ENCODE measurements at regions not wholly inside any gene's neighbourhood (a gene's known extent, or its start where the extent isn't known, plus 50 kb on each side); places are given as distances from the start of the nearest gene placed in this dataset.

- TF ChIP-seq CEBPB (IDR thresholded peaks at IDR 0.05) (no peak), NFIC (IDR thresholded peaks at IDR 0.05) (no peak), RAD21 (IDR thresholded peaks at IDR 0.05; ENCODE audit: low read depth) (no peak)
- TF ChIP-seq, protein P1, sequence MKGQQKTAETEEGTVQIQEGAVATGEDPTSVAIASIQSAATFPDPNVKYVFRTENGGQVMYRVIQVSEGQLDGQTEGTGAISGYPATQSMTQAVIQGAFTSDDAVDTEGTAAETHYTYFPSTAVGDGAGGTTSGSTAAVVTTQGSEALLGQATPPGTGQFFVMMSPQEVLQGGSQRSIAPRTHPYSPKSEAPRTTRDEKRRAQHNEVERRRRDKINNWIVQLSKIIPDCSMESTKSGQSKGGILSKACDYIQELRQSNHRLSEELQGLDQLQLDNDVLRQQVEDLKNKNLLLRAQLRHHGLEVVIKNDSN (IDR thresholded peaks at IDR 0.05) = no peak
Observed at GRCh38 chr1:43056981-43057391, 98.3 kb upstream of the SLC2A1 start.

DNA sequence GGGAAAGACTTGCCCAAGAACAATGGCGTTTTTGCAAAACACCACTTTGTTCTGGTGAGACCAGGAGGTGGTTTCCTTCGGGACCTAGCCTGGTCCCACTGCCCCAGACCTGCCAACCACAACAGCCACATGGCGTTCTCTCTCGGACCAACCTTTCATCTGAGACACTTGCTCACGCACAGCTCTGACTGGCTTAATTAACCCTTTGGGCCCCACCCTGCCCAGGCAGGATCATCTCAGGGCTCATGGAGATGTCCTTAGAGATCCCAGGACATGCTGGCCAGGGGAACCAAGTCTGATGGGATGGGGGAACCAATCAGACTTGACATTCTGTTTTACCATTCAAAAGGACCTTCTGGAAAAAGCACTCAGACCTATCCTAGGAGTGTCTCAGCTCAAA lies 97.8 kb upstream of the SLC2A1 start:
- TF ChIP-seq MAX (IDR thresholded peaks at IDR 0.05) (no peak), TEAD4 (IDR thresholded peaks at IDR 0.05) (no peak), EGR1 (IDR thresholded peaks at IDR 0.05) (no peak), ZBTB7A (IDR thresholded peaks at IDR 0.05; ENCODE audit: low read depth) (no peak), TCF12 (IDR thresholded peaks at IDR 0.05; ENCODE audit: low read depth) (no peak), TAF1 (IDR thresholded peaks at IDR 0.05; ENCODE audit: low read depth) (no peak), YY1 (IDR thresholded peaks at IDR 0.05; ENCODE audit: low read depth) (no peak), REST (IDR thresholded peaks at IDR 0.05; ENCODE audit: low read depth) (no peak), RAD21 (IDR thresholded peaks at IDR 0.05; ENCODE audit: low read depth) (no peak), FOXM1 (IDR thresholded peaks at IDR 0.05; ENCODE audit: borderline replicate concordance, low read depth) (no peak), CEBPB (IDR thresholded peaks at IDR 0.05) (no peak), NFIC (IDR thresholded peaks at IDR 0.05) (no peak), CREB1 (IDR thresholded peaks at IDR 0.05; ENCODE audit: low read depth) (no peak), EP300 (IDR thresholded peaks at IDR 0.05; ENCODE audit: borderline replicate concordance) (no peak)
- TF ChIP-seq, protein P1 (IDR thresholded peaks at IDR 0.05) = no peak

GRCh38 chr1:43054961-43055360 lies 96.3 kb upstream of the SLC2A1 start:
- TF ChIP-seq TEAD4 (IDR thresholded peaks at IDR 0.05) = no peak
- no peak for TF ChIP-seq CREB1 (IDR thresholded peaks at IDR 0.05; ENCODE audit: low read depth)
- TF ChIP-seq TAF1 (IDR thresholded peaks at IDR 0.05; ENCODE audit: low read depth) = no peak
- no peak for TF ChIP-seq MAX (IDR thresholded peaks at IDR 0.05)
- no peak for TF ChIP-seq EGR1 (IDR thresholded peaks at IDR 0.05)
- TF ChIP-seq, protein P1 (IDR thresholded peaks at IDR 0.05) = no peak
- TF ChIP-seq FOXM1 (IDR thresholded peaks at IDR 0.05; ENCODE audit: borderline replicate concordance, low read depth) = no peak
- TF ChIP-seq EP300 (IDR thresholded peaks at IDR 0.05; ENCODE audit: borderline replicate concordance) = no peak
- no peak for TF ChIP-seq TCF12 (IDR thresholded peaks at IDR 0.05; ENCODE audit: low read depth)
- no peak for TF ChIP-seq YY1 (IDR thresholded peaks at IDR 0.05; ENCODE audit: low read depth)
- no peak for TF ChIP-seq ZBTB7A (IDR thresholded peaks at IDR 0.05; ENCODE audit: low read depth)
- no peak for TF ChIP-seq RAD21 (IDR thresholded peaks at IDR 0.05; ENCODE audit: low read depth)
- TF ChIP-seq CEBPB (IDR thresholded peaks at IDR 0.05) = no peak
- TF ChIP-seq REST (IDR thresholded peaks at IDR 0.05; ENCODE audit: low read depth) = no peak
- no peak for TF ChIP-seq NFIC (IDR thresholded peaks at IDR 0.05)

- TF ChIP-seq EGR1 (IDR thresholded peaks at IDR 0.05) (no peak), ZBTB7A (IDR thresholded peaks at IDR 0.05; ENCODE audit: low read depth) (no peak), CEBPB (IDR thresholded peaks at IDR 0.05) (no peak), TCF12 (IDR thresholded peaks at IDR 0.05; ENCODE audit: low read depth) (no peak), FOXM1 (IDR thresholded peaks at IDR 0.05; ENCODE audit: borderline replicate concordance, low read depth) (no peak), NFIC (IDR thresholded peaks at IDR 0.05) (no peak), TAF1 (IDR thresholded peaks at IDR 0.05; ENCODE audit: low read depth) (no peak), MAX (IDR thresholded peaks at IDR 0.05) (no peak), EP300 (IDR thresholded peaks at IDR 0.05; ENCODE audit: borderline replicate concordance) (no peak), CREB1 (IDR thresholded peaks at IDR 0.05; ENCODE audit: low read depth) (no peak)
Observed at GRCh38 chr1:43052786-43053439, 94.2 kb upstream of the SLC2A1 start.

DNA sequence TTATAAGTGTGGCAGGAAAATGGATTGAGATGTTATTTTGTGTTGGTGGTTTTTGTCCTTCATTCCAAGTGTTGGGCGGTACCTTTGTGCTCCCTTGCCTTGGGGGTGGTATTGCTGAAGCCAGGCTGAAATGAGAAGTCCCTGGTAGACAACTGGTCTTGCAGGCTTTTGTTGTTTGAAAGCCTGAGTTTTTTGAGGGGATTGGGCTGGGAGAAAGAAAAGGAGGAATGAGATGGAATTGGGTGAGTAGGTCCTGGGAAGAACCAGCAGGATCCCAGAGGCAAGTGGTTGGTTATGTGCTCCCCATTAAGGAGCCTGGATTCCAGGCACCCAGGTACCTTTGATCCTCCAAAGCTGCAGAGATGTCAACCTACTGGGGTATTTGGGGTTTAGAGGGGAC lies 93.7 kb upstream of the SLC2A1 start:
- TF ChIP-seq EGR1 (IDR thresholded peaks at IDR 0.05) (no peak), REST (IDR thresholded peaks at IDR 0.05; ENCODE audit: low read depth) (no peak), RAD21 (IDR thresholded peaks at IDR 0.05; ENCODE audit: low read depth) (no peak), TCF12 (IDR thresholded peaks at IDR 0.05; ENCODE audit: low read depth) (no peak), FOXM1 (IDR thresholded peaks at IDR 0.05; ENCODE audit: borderline replicate concordance, low read depth) (no peak), TAF1 (IDR thresholded peaks at IDR 0.05; ENCODE audit: low read depth) (no peak), ZBTB7A (IDR thresholded peaks at IDR 0.05; ENCODE audit: low read depth) (no peak), MAX (IDR thresholded peaks at IDR 0.05) (no peak), TEAD4 (IDR thresholded peaks at IDR 0.05) (no peak)

Data from Ishikawa (cell line).